Endothelial cell (in vitro differentiated cells): ENCODE measurements at regions not wholly inside any gene's neighbourhood (a gene's known extent, or its start where the extent isn't known, plus 50 kb on each side); places are given as distances from the start of the nearest gene placed in this dataset.

Experiments
- DNase-seq: peaks from one replicate; pipeline ENCODE4 v3.0.0; 2021; ENCODE audit warnings: low spot score
- H3K27ac Mint-ChIP-seq: one replicate; pipeline ENCODE4 v1.8.0; 2021; ENCODE audit warnings: mixed read lengths, inconsistent platforms; ENCODE audit not compliant: unreplicated experiment
- H3K27me3 Mint-ChIP-seq: one replicate; pipeline ENCODE4 v1.8.0; 2021; ENCODE audit warnings: mild to moderate bottlenecking, moderate library complexity, mixed read lengths, inconsistent platforms; ENCODE audit not compliant: unreplicated experiment
- H3K36me3 Mint-ChIP-seq: one replicate; pipeline ENCODE4 v1.8.0; 2021; ENCODE audit warnings: mild to moderate bottlenecking, low read depth, mixed read lengths, inconsistent platforms; ENCODE audit not compliant: unreplicated experiment
- H3K4me1 Mint-ChIP-seq: one replicate; pipeline ENCODE4 v1.8.0; 2021; ENCODE audit warnings: mild to moderate bottlenecking, mixed read lengths, inconsistent platforms; ENCODE audit not compliant: unreplicated experiment
- H3K4me3 Mint-ChIP-seq: one replicate; pipeline ENCODE4 v1.8.0; 2021; ENCODE audit warnings: mild to moderate bottlenecking, mixed read lengths, inconsistent platforms; ENCODE audit not compliant: unreplicated experiment
- H3K9me3 Mint-ChIP-seq: one replicate; pipeline ENCODE4 v1.8.0; 2021; ENCODE audit warnings: mixed read lengths, inconsistent platforms; ENCODE audit not compliant: unreplicated experiment
- TF ChIP-seq, protein P1 (sequence below): fragments of 200-600 bp; sonication (generic); IDR thresholded peaks from one replicate; pipeline ENCODE4 v1.5.0; 2021; ENCODE audit warnings: antibody characterized with exemption; ENCODE audit not compliant: unreplicated experiment

DNA sequence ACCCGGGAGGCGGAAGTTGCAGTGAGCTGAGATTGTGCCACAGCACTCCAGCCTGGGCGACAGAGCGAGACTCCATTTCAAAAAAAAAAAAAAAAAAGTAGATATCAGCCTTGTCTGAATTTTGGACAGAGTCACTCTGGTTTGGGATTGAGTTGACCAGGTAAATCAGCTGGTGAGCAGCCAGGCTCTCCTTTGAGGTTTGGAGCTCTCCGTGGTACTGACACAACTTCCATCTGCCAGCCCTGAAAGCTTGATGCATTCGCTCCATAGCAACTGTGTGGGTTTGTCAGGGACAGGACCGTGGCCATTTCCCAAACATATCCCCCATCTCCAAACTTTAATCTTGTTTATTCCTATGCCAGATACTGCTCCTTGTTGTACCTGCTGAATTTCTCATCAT, 155.2 kb downstream of the DMRTA2 start:
- TF ChIP-seq, protein P1, sequence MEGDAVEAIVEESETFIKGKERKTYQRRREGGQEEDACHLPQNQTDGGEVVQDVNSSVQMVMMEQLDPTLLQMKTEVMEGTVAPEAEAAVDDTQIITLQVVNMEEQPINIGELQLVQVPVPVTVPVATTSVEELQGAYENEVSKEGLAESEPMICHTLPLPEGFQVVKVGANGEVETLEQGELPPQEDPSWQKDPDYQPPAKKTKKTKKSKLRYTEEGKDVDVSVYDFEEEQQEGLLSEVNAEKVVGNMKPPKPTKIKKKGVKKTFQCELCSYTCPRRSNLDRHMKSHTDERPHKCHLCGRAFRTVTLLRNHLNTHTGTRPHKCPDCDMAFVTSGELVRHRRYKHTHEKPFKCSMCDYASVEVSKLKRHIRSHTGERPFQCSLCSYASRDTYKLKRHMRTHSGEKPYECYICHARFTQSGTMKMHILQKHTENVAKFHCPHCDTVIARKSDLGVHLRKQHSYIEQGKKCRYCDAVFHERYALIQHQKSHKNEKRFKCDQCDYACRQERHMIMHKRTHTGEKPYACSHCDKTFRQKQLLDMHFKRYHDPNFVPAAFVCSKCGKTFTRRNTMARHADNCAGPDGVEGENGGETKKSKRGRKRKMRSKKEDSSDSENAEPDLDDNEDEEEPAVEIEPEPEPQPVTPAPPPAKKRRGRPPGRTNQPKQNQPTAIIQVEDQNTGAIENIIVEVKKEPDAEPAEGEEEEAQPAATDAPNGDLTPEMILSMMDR = no peak
- Mint-ChIP-seq H3K9me3 (no peaks in the 10 kb centered on the region), H3K36me3 (no peaks in the 10 kb centered on the region), H3K27me3 (peaks cover 3% of the 10 kb centered on the region), H3K4me1 (peaks cover under 1% of the 10 kb centered on the region), H3K27ac (no peak overlapping the region), H3K4me3 (no peak overlapping the region)
- peak; percentile 62 for DNase-seq

DNA sequence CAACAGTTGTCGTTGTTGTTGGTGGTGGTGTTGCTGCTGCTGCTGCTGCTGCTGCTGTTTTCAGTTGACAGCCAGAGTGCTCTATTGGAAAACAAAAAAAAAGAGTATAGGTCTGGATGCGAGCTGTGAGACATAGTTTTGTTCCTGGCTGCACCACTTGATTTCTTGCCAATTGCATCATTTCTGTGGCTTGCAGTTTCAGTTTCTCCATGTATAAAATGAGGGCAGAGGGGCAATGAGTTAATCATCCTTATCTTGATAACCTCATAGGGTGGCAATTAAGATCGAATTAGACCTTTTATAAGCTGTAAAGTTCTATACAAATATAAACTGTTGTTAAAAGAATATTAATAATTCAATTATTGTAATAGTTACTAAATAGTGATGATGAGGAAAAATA, 156.7 kb downstream of the DMRTA2 start:
- Mint-ChIP-seq H3K4me3 (no peak overlapping the region), H3K27ac (no peak overlapping the region), H3K27me3 (peaks cover 3% of the 10 kb centered on the region), H3K4me1 (peaks cover 4% of the 10 kb centered on the region), H3K9me3 (no peaks in the 10 kb centered on the region), H3K36me3 (no peaks in the 10 kb centered on the region)
- TF ChIP-seq, protein P1 = no peak
- DNase-seq = no peak

DNA sequence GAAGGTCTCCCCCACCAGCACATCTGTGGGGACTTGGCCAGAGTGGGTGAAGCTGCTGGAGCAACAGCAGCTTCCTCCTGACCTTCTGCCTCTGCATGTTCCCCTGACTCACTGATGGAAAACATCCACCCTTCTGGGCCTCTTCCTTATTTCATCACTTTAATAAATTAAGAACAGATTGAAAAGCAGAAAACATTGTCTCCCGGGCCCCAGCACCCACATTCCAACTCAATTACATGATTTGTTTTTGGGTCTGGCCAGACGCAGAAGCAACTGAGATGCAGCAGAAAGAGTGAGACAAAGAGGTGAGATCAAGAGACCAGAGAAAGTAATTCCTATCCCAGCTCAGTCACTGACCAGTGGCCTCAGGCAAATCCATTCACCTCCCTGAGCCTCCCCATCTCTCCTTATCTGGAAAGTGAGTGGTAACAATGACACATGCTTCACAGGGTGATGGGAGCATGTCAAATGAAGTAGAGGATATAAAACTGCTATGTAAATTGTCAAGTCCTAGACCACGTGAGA, 157.1 kb downstream of the ELAVL4 start:
- TF ChIP-seq, protein P1 = no peak

DNA sequence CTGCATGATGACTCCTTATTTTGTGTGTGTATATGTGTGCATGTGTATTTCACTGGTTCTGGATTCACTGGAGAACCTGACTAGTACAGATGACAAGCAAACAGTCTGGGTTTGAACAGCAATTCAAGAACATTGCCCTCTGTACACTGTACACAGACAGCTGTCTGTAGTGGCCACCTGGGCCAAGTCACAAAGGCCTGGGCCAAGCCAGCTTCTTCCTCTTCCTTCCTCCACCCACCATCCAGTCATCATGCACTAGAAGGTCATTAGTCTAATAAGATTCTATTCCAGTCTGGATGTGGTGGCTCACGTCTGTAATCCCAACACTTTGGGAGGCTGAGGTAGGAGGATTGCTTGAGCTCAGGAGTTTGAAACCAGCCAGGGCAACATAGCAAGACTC, 155.9 kb downstream of the ELAVL4 start:
- H3K27me3 Mint-ChIP-seq = peaks cover 3% of the 10 kb centered on the region
- TF ChIP-seq, protein P1 = no peak

More for the DNA sequence above, 157.1 kb downstream of the ELAVL4 start:
- no peaks in the 10 kb centered on the region for H3K9me3 Mint-ChIP-seq
- H3K27me3 Mint-ChIP-seq = peaks cover 3% of the 10 kb centered on the region
- peaks cover 4% of the 10 kb centered on the region for H3K4me1 Mint-ChIP-seq
- H3K27ac Mint-ChIP-seq = no peak overlapping the region
- no peaks in the 10 kb centered on the region for H3K36me3 Mint-ChIP-seq
- DNase-seq = no peak
- no peak overlapping the region for H3K4me3 Mint-ChIP-seq

DNA sequence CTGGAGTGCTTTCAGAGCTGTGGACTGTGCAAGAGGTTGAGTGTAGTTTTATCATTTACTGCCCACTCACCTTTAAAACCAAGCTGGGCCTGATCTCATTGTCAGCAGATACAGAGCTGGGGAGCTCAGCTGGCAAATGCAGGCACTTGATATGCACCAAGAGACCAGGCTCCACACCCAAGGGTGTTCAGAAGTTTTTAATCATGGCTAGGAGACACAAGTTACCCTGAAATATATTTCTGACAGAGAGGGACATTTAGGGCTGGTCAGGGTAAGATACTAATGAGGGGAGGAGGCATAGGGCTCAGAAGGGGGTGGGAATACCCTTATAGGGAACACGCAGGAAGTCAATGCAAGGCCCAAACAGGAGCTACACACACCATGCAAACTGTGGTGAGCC, 153.7 kb downstream of the ELAVL4 start:
- no peak for DNase-seq
- H3K4me3 Mint-ChIP-seq = no peak overlapping the region
- no peaks in the 10 kb centered on the region for H3K9me3 Mint-ChIP-seq
- H3K27me3 Mint-ChIP-seq = peaks cover 3% of the 10 kb centered on the region
- H3K27ac Mint-ChIP-seq = no peak overlapping the region
- H3K36me3 Mint-ChIP-seq = no peaks in the 10 kb centered on the region
- H3K4me1 Mint-ChIP-seq = peaks cover 4% of the 10 kb centered on the region
- TF ChIP-seq, protein P1 = no peak

More for the DNA sequence above, 155.9 kb downstream of the ELAVL4 start:
- H3K27ac Mint-ChIP-seq = no peak overlapping the region
- peaks cover 4% of the 10 kb centered on the region for H3K4me1 Mint-ChIP-seq
- no peaks in the 10 kb centered on the region for H3K9me3 Mint-ChIP-seq
- DNase-seq = no peak
- no peak overlapping the region for H3K4me3 Mint-ChIP-seq
- H3K36me3 Mint-ChIP-seq = no peaks in the 10 kb centered on the region
